Adrenal gland (tissue), 9 donors: ENCODE measurements at regions not wholly inside any gene's neighbourhood (a gene's known extent, or its start where the extent isn't known, plus 50 kb on each side); places are given as distances from the start of the nearest gene placed in this dataset.
"Not testable (repeated sequence)": the region's sequence is repeated elsewhere in the genome, so short reads cannot be mapped to it uniquely, and the experiment has no call there.

Source experiments
- DNase-seq, 7 donors: peaks; one replicate each; pipeline ENCODE4 v3.0.0-alpha.2; 2019 to 2020
- H3K27ac ChIP-seq, 5 donors: fragments of 200-600 bp; sonication (generic) in 4 of 5; 1 replicate in 3 of 5; 2 replicates in 2 of 5; pipeline versions ENCODE4 v1.5.1 to v1.8.0; 2016 to 2020; ENCODE audit warnings: mild to moderate bottlenecking in 1 of 5
- H3K27me3 ChIP-seq: fragments of 200-600 bp; 2 replicates; pipeline ENCODE4 v1.8.0; 2021
- H3K36me3 ChIP-seq, 2 donors: fragments of 200-600 bp; replicated peaks in 1 of 2; 1 replicate in 1 of 2; 2 replicates in 1 of 2; pipeline versions ENCODE4 v1.5.1 to v1.8.0; 2018 to 2022
- H3K4me1 ChIP-seq, 2 donors: fragments of 200-600 bp; replicated peaks in 1 of 2; 1 replicate in 1 of 2; 2 replicates in 1 of 2; pipeline versions ENCODE4 v1.5.1 to v1.8.0; 2018 to 2021
- H3K4me3 ChIP-seq, 4 donors: fragments of 200-600 bp; sonication (generic) in 3 of 4; one replicate each; pipeline ENCODE4 v1.5.1; 2016 to 2018
- H3K9me3 ChIP-seq, 3 donors: fragments of 200-600 bp; sonication (generic) in 1 of 3; replicated peaks in 1 of 3; 1 replicate in 2 of 3; 2 replicates in 1 of 3; pipeline versions ENCODE4 v1.5.1 to v1.8.0; 2016 to 2021
- CTCF ChIP-seq, 6 experiments: fragments of 450-650 bp in 4 of 6; fragments of 200-600 bp in 2 of 6; sonication (generic) in 1 of 6; IDR thresholded peaks; 1 replicate in 5 of 6; 2 replicates in 1 of 6; pipeline versions ENCODE4 v1.5.1 to v1.8.0; 2016 to 2021; ENCODE audit warnings: antibody characterized with exemption in 6 of 6, mild to moderate bottlenecking in 2 of 6, moderate library complexity in 1 of 6
- POLR2A ChIP-seq, 2 donors: fragments of 450-650 bp; IDR thresholded peaks; one replicate each; pipeline ENCODE4 v1.6.1; 2017; ENCODE audit warnings: antibody characterized with exemption in 2 of 2, mild to moderate bottlenecking in 2 of 2, moderate library complexity in 1 of 2
- WGBS, 4 donors: extraction: QIAGEN DNeasy Blood & Tissue Kit in 2 of 4; methylation state at CpG; one replicate each; pipeline versions ENCODE4 v1.1.5 to v1.1.7; 2013 to 2017; 5-methylcytosine and 5-hydroxymethylcytosine counted together
- intact Hi-C, 2 donors: fragments of 100-400 bp; cut with DNase I; formaldehyde crosslinking; loops; one replicate each; pipeline versions ENCODE4 v1.14.1 to v1.15.0; 2022 to 2023
- donor health status: healthy with polysubstance abuse.
- donor health status: Bipolar disorder and iron deficiency.
- donor health status: DM: yes; HTN: yes; CAD: no.
- donor health status: DM: no; HTN: no; CAD: no.
- donor health status: DM: no; HTN: no; CAD: no.

- Histone ChIP-seq H3K4me3 (no peak overlapping the region), H3K36me3 (no peaks in the 10 kb centered on the region), H3K9me3 (no peaks in the 10 kb centered on the region), H3K27ac (no peak overlapping the region), H3K27me3 (no peaks in the 10 kb centered on the region), H3K4me1 (no peaks in the 10 kb centered on the region)
- TF ChIP-seq CTCF (IDR thresholded peaks at IDR 0.05), result no peak
- TF ChIP-seq POLR2A (IDR thresholded peaks at IDR 0.05), result no peak
- intact Hi-C loops, result no loop called here
- no peak for DNase-seq
- WGBS, 4 donors, result 75 to 86% (median 81%) methylated on average over 2 of the region's 2 CpGs
Observed at GRCh38 chr4:28279249-28279648, 1418.6 kb downstream of the STIM2 start.

GRCh38 chr4:28286266-28286665 is 1425.6 kb downstream of the STIM2 start:
- intact Hi-C loops, H3K27me3 ChIP-seq, DNase-seq, H3K4me3 ChIP-seq, H3K27ac ChIP-seq, H3K36me3 ChIP-seq, H3K4me1 ChIP-seq, H3K9me3 ChIP-seq: not testable (repeated sequence)
- 87 to 93% (median 91%) methylated on average over 9 of the region's 9 CpGs for WGBS, 4 donors

- 36 to 46% (median 39%) methylated on average over 3 of the region's 3 CpGs for WGBS, 4 donors
- Histone ChIP-seq H3K27ac (no peak overlapping the region), H3K9me3 (no peaks in the 10 kb centered on the region), H3K4me3 (no peak overlapping the region), H3K27me3 (no peaks in the 10 kb centered on the region), H3K36me3 (no peaks in the 10 kb centered on the region), H3K4me1 (no peaks in the 10 kb centered on the region)
- intact Hi-C loops, result no loop called here
- no peak for TF ChIP-seq POLR2A (IDR thresholded peaks at IDR 0.05)
- TF ChIP-seq CTCF (IDR thresholded peaks at IDR 0.05), result no peak
- peak in 3 of 7 donors; percentile 8 to 15 (median 14) for DNase-seq
Observed at GRCh38 chr4:28287831-28288233, 1427.2 kb downstream of the STIM2 start.

- DNase-seq, result no peak
- Histone ChIP-seq H3K27ac (no peak overlapping the region), H3K27me3 (no peaks in the 10 kb centered on the region), H3K36me3 (no peaks in the 10 kb centered on the region), H3K4me1 (no peaks in the 10 kb centered on the region), H3K4me3 (no peak overlapping the region), H3K9me3 (no peaks in the 10 kb centered on the region)
- no peak for TF ChIP-seq CTCF (IDR thresholded peaks at IDR 0.05)
- TF ChIP-seq POLR2A (IDR thresholded peaks at IDR 0.05), result no peak
- WGBS, 4 donors, result 66 to 93% (median 82%) methylated on average over 1 of the region's 1 CpG
- intact Hi-C loops, result no loop called here
Observed at GRCh38 chr4:28296239-28296638, 1435.6 kb downstream of the STIM2 start.

GRCh38 chr4:28310926-28311325 is 1450.3 kb downstream of the STIM2 start:
- Histone ChIP-seq H3K36me3 (no peaks in the 10 kb centered on the region), H3K4me3 (no peak overlapping the region), H3K27ac (no peak overlapping the region), H3K27me3 (no peaks in the 10 kb centered on the region), H3K4me1 (no peaks in the 10 kb centered on the region), H3K9me3 (no peaks in the 10 kb centered on the region)
- no peak for DNase-seq
- TF ChIP-seq POLR2A (IDR thresholded peaks at IDR 0.05), result no peak
- no peak for TF ChIP-seq CTCF (IDR thresholded peaks at IDR 0.05)
- intact Hi-C loops, result no loop called here
- 60 to 82% (median 72%) methylated on average over 2 of the region's 2 CpGs for WGBS, 4 donors

GRCh38 chr4:28312497-28312896 is 1451.9 kb downstream of the STIM2 start:
- H3K4me1 ChIP-seq, intact Hi-C loops, DNase-seq, H3K36me3 ChIP-seq, H3K4me3 ChIP-seq, H3K27me3 ChIP-seq, H3K27ac ChIP-seq, H3K9me3 ChIP-seq: not testable (repeated sequence)
- WGBS, 4 donors, result 68 to 76% (median 73%) methylated on average over 8 to 11 of the region's 11 CpGs
